ENCODE measurements at regions not wholly inside any gene's neighbourhood (a gene's known extent, or its start where the extent isn't known, plus 50 kb on each side); places are given as distances from the start of the nearest gene placed in this dataset.

DNA sequence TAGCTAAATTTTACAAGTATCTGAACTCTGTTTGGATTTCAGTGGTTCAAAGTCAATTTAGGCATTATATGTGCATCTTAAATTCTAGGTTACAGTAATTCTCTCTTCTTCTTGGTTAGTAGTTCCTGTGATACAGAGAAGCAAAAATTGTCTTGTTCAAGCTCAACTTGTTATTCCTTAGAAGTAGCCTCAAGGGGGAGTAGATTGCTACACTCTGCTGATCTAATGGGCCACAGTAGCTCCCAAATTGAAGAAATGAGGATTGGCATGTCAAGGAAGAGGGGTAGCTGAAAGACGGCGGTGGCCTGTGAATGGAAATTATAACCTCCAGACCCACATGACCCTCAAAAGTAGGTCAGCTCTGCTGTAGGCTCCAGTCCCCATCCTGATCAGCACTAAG, 334.7 kb downstream of the HRH4 start:
- TF ChIP-seq, protein P1, sequence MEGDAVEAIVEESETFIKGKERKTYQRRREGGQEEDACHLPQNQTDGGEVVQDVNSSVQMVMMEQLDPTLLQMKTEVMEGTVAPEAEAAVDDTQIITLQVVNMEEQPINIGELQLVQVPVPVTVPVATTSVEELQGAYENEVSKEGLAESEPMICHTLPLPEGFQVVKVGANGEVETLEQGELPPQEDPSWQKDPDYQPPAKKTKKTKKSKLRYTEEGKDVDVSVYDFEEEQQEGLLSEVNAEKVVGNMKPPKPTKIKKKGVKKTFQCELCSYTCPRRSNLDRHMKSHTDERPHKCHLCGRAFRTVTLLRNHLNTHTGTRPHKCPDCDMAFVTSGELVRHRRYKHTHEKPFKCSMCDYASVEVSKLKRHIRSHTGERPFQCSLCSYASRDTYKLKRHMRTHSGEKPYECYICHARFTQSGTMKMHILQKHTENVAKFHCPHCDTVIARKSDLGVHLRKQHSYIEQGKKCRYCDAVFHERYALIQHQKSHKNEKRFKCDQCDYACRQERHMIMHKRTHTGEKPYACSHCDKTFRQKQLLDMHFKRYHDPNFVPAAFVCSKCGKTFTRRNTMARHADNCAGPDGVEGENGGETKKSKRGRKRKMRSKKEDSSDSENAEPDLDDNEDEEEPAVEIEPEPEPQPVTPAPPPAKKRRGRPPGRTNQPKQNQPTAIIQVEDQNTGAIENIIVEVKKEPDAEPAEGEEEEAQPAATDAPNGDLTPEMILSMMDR (IDR thresholded peaks at IDR 0.05; ENCODE audit: control extremely low read depth, extremely low read depth), result no peak
- DNase-seq (no peak), ATAC-seq (ENCODE audit: insufficient read depth, low FRiP score) (no peak)
- no peaks in the 10 kb centered on the region for H3K4me1 ChIP-seq (ENCODE audit: control insufficient read depth in 5 of 5, insufficient read depth in 5 of 5, low read length in 5 of 5)
- H3K27ac ChIP-seq (ENCODE audit: low read depth in 1 of 2, low read length in 1 of 2), result no peak overlapping the region
- H3K9ac ChIP-seq (ENCODE audit: insufficient read depth in 1 of 2, low read length in 2 of 2), result no peak overlapping the region
- H3K9me3 ChIP-seq (ENCODE audit: control insufficient read depth in 4 of 4, insufficient read depth in 3 of 4, low read length in 3 of 4), result peaks cover 0 to 2% (median 0%) of the 10 kb centered on the region in 4 donors
- H3K36me3 ChIP-seq (ENCODE audit: control insufficient read depth in 4 of 4, insufficient read depth in 4 of 4, low read length in 4 of 4), result no peaks in the 10 kb centered on the region
- 87 to 96% methylated on average over 2 of the region's 2 CpGs for WGBS, 2 donors
- H3K4me3 ChIP-seq, result no peak overlapping the region
- H3K27me3 ChIP-seq (ENCODE audit: control insufficient read depth in 3 of 3, insufficient read depth in 3 of 3, low read length in 2 of 3), result no peaks in the 10 kb centered on the region

DNA sequence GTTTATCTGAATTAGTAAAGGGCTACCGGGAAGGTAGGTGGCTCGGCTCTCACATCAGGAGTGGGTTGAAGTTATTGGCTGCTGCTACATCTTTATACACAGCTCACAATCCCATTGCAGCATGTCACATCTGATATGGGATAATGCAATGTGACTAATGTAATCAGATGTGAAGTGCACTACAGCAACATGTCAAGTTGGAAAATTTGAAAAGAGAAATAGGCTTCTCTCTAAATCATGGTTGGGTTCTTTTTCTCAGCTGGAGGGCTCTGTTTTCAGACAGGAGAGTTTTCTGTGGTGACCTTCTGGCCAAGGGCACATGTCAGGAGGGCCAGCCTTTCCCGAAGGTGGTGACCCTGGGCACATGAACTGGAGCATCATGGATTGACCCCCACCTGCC, 337.5 kb downstream of the HRH4 start:
- Histone ChIP-seq H3K27me3 (ENCODE audit: control insufficient read depth in 3 of 3, insufficient read depth in 3 of 3, low read length in 2 of 3) (no peaks in the 10 kb centered on the region), H3K27ac (ENCODE audit: low read depth in 1 of 2, low read length in 1 of 2) (no peak overlapping the region), H3K4me3 (no peak overlapping the region), H3K9me3 (ENCODE audit: control insufficient read depth in 4 of 4, insufficient read depth in 3 of 4, low read length in 3 of 4) (no peaks in the 10 kb centered on the region), H3K4me1 (ENCODE audit: control insufficient read depth in 5 of 5, insufficient read depth in 5 of 5, low read length in 5 of 5) (no peaks in the 10 kb centered on the region), H3K36me3 (ENCODE audit: control insufficient read depth in 4 of 4, insufficient read depth in 4 of 4, low read length in 4 of 4) (no peaks in the 10 kb centered on the region), H3K9ac (ENCODE audit: insufficient read depth in 1 of 2, low read length in 2 of 2) (no peak overlapping the region)
- DNase-seq, result no peak
- 90 to 97% methylated on average over 3 of the region's 3 CpGs for WGBS, 2 donors
- ATAC-seq (ENCODE audit: insufficient read depth, low FRiP score), result no peak
- TF ChIP-seq, protein P1 (IDR thresholded peaks at IDR 0.05; ENCODE audit: control extremely low read depth, extremely low read depth), result no peak

DNA sequence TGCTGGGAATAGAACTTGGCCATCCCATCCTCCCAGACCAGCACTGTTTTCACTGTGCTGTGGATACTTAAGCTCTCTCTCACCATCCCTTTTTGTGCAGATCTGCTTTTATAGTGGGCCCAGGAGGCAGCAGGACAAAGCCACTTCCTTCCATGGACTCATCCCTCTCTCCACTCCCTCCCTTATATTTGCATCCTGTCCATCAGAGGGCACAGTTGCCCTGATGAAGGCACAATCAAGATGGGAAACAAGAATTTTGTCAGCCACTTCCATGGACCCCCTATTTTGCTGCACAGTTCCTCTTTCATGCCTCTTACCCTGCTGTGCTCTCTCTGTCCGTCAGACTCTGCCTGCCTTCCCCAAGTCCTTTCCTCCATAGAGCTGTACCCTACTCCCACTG, 338.7 kb downstream of the HRH4 start:
- no peak for ATAC-seq (ENCODE audit: insufficient read depth, low FRiP score)
- Histone ChIP-seq H3K4me1 (ENCODE audit: control insufficient read depth in 5 of 5, insufficient read depth in 5 of 5, low read length in 5 of 5) (no peaks in the 10 kb centered on the region), H3K36me3 (ENCODE audit: control insufficient read depth in 4 of 4, insufficient read depth in 4 of 4, low read length in 4 of 4) (no peaks in the 10 kb centered on the region), H3K4me3 (no peak overlapping the region), H3K27ac (ENCODE audit: low read depth in 1 of 2, low read length in 1 of 2) (no peak overlapping the region), H3K9ac (ENCODE audit: insufficient read depth in 1 of 2, low read length in 2 of 2) (no peak overlapping the region), H3K9me3 (ENCODE audit: control insufficient read depth in 4 of 4, insufficient read depth in 3 of 4, low read length in 3 of 4) (no peaks in the 10 kb centered on the region), H3K27me3 (ENCODE audit: control insufficient read depth in 3 of 3, insufficient read depth in 3 of 3, low read length in 2 of 3) (no peaks in the 10 kb centered on the region)
- TF ChIP-seq, protein P1 (IDR thresholded peaks at IDR 0.05; ENCODE audit: control extremely low read depth, extremely low read depth), result no peak
- no peak for DNase-seq
- 57 to 59% methylated on average over 1 of the region's 1 CpG for WGBS, 2 donors

DNA sequence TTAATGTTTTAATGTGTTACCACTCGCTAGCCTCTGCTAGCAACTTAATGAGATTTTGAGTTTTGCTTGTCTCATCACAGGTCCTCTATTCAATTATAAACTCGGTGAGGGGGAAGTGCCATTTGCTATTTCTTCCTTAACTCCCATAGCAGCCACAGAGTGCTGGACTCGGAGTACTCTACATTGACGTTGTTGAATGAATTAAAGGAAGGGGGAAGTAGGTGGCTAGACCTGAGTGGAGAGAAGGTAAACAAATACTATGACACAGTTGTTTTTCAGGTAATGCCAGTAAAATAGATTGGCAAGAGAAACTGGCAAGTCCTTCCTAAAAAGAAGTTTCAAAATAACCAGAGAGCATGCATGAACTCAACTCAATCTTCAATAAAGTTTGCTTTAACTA, 339.3 kb downstream of the HRH4 start:
- Histone ChIP-seq H3K27ac (ENCODE audit: low read depth in 1 of 2, low read length in 1 of 2) (no peak overlapping the region), H3K4me3 (no peak overlapping the region), H3K36me3 (ENCODE audit: control insufficient read depth in 4 of 4, insufficient read depth in 4 of 4, low read length in 4 of 4) (no peaks in the 10 kb centered on the region), H3K9ac (ENCODE audit: insufficient read depth in 1 of 2, low read length in 2 of 2) (no peak overlapping the region), H3K27me3 (ENCODE audit: control insufficient read depth in 3 of 3, insufficient read depth in 3 of 3, low read length in 2 of 3) (no peaks in the 10 kb centered on the region), H3K4me1 (ENCODE audit: control insufficient read depth in 5 of 5, insufficient read depth in 5 of 5, low read length in 5 of 5) (no peaks in the 10 kb centered on the region), H3K9me3 (ENCODE audit: control insufficient read depth in 4 of 4, insufficient read depth in 3 of 4, low read length in 3 of 4) (no peaks in the 10 kb centered on the region)
- 36 to 42% methylated on average over 4 of the region's 4 CpGs for WGBS, 2 donors
- ATAC-seq (ENCODE audit: insufficient read depth, low FRiP score) (peak; percentile 32), DNase-seq (peak in 1 of 3 donors; percentile 35)
- TF ChIP-seq, protein P1 (IDR thresholded peaks at IDR 0.05; ENCODE audit: control extremely low read depth, extremely low read depth), result no peak
